HG02642 (cell line): ENCODE measurements at regions not wholly inside any gene's neighbourhood (a gene's known extent, or its start where the extent isn't known, plus 50 kb on each side); places are given as distances from the start of the nearest gene placed in this dataset.
"Not testable (repeated sequence)": the region's sequence is repeated elsewhere in the genome, so short reads cannot be mapped to it uniquely, and the experiment has no call there.

Experiments used
- ATAC-seq: cut with Tn5 transposase; IDR thresholded peaks from one replicate; pipeline ENCODE4 v1.9.1; 2021; ENCODE audit warnings: mild to moderate bottlenecking; ENCODE audit not compliant: unreplicated experiment, poor library complexity

DNA sequence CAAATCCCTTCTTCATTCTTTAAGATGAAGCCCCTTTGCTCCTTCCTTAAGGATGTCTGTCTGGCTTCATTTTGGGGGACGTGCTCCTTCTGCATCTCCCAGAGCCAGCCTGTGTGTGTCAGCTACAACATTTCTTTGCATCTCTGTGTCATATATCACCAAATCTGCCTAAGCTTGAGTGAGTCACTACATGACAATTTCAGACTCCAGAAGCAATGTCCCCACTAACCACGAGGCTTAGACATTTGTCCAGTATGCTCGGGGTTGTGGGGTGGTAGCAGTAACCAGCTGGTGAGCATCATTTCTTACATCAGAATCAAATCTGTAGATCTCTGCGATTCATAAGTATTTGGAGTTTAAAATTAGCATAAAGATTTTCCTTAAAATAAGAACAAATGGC is 54.1 kb upstream of the USP14 start:
- ATAC-seq: not testable (repeated sequence)

DNA sequence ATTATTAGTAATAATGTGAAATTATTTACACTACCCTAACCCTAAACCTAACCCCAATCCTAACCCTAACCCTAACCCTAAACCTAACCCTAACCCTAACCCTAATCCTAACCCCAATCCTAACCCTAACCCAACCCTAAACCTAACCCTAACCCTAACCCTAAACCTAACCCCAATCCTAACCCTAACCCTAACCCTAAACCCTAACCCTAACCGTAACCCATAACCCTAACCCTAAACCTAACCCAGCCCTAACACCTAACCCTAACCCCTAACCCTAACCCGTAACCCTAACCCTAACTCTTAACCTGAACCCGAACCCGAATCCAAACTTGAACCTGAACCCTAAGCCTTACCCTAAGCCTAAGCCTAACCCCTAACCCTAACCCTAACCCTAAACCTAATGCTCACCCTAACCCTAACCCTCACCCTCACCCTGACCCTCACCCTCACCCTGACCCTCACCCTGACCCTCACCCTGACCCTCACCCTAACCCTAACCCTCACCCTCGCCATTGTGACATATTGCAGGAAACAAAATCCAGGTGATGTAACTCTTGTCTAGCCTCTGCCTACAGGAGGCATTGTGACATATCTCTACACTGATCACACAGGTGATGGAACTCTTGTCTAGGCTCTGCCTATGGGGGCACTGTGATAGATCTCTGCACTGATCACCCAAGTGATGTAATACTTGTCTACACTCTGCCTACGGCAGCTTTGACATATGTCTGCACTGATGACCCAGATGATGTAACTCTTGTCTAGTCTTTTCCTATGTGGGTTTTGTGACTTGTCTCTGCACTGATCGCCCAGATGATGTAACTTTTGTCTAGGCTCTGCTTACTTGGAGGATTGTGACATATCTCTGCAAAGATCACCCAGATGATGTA is 53.0 kb upstream of the USP14 start:
- ATAC-seq: not testable (repeated sequence)

DNA sequence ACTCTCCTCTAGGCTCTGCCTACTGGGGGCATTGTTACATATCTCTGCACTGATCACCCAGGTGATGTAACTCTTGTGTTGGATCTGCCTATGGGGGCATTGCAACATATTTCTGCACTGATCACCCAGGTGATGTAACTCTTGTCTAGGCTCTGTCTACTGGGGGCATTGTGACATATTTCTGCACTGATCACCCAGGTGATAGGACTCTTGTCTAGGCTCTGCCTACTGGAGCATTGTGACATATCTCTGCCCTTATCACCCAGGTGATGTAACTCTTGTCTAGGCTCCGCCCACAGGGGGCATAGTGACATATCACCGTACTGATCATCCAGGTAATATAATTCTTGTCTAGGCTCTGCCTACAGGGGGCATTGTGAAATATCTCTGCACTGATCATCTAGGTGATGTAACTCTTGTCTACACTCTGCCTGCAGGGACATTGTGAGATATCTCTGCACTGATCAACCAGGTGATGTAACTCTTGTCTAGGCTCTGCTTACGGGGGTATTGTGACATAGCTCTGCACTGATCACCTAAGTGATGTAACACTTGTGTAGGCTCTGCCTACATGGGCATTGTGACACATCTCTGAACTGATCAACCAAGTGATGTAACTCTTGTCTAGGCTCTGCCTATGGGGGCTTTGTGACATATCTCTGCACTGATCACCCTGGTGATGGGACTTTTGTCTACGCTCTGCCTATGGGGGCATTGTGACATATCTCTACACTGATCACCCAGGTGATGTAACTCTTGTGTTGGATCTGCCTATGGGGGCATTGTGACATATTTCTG is 52.1 kb upstream of the USP14 start:
- ATAC-seq: not testable (repeated sequence)

DNA sequence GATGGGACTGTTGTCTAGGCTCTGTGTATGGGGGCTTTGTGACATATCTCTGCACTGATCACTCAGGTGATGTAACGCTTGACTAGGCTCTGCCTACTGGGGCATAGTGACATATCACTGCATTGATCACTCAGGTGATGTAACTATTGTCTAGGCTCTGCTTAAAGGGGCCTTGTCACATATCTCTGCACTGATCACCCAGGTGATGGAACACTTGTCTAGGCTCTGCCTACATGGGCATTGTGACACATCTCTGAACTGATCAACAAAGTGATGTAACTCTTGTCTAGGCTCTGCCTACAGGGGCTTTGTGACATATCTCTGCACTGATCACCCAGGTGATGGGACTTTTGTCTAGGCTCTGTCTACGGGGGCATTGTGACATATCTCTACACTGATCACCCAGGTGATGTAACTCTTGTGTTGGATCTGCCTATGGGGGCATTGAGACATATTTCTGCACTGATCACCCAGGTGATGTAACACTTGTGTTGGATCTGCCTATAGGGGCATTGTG is 51.4 kb upstream of the USP14 start:
- ATAC-seq: not testable (repeated sequence)

DNA sequence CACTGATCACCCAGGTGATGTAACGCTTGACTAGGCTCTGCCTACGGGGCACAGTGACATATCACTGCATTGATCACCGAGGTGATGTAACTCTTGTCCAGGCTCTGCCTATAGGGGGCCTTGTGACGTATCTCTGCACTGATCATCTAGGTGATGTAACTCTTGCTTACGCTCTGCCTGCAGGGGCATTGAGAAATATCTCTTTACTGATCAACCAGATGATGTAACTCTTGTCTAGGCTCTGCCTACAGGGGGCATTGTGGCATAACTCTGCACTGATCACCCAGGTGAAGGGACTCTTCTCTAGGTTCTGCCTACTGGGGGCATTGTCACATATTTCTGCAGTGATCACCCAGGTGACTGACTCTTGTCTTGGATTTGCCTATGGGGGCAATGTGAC is 50.9 kb upstream of the USP14 start:
- not testable (repeated sequence) for ATAC-seq

DNA sequence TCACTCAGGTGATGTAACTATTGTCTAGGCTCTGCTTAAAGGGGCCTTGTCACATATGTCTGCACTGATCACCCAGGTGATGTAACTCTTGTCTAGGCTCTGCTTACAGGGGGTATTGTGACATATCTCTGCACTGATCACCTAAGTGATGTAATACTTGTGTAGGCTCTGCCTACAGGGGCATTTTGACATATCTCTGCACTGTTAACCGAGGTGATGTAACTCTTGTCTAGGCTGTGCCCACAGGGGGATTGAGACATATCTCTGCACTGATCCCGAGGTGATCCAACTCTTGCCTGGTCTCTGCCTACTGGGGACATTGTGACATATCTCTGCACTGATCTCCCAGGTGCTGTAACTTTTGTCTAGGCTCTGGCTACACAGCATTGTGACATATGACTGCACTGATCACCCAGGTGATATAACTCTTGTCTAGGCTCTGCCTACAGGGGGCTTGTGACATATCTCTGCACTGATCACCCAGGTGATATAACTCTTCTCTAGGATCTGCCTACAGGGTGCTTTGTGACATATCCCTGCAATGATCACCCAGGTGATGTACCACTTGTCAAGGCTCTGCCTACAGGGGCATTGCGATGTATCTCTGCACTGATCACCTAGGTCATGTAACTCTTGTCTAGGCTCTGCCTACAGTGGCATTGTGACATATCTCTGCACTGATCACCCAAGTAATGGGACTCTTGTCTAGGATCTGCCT is 50.3 kb upstream of the USP14 start:
- ATAC-seq: peak; percentile 49
